Left ventricle myocardium superior (tissue), 1 donor: ENCODE measurements at regions not wholly inside any gene's neighbourhood (a gene's known extent, or its start where the extent isn't known, plus 50 kb on each side); places are given as distances from the start of the nearest gene placed in this dataset.
A peak's percentile ranks its signal among the peaks of the same experiment; 100 is the strongest.
"Not testable (repeated sequence)": the region's sequence is repeated elsewhere in the genome, so short reads cannot be mapped to it uniquely, and the experiment has no call there.

ENCODE experiments used
- ATAC-seq: fragments of 200-7000 bp; cut with Tn5 transposase; one replicate; pipeline ENCODE4 v1.9.1; 2020; ENCODE audit warnings: mild to moderate bottlenecking, moderate library complexity
- DNase-seq: peaks from one replicate; pipeline ENCODE4 v3.0.0-alpha.2; 2020
- intact Hi-C: fragments of 100-400 bp; cut with micrococcal nuclease; formaldehyde crosslinking; loops from one replicate; pipeline ENCODE4 v1.11.0; 2022
- donor health status: DM: no; HTN: yes; CAD: no; lungs with severe emphysema.

DNA sequence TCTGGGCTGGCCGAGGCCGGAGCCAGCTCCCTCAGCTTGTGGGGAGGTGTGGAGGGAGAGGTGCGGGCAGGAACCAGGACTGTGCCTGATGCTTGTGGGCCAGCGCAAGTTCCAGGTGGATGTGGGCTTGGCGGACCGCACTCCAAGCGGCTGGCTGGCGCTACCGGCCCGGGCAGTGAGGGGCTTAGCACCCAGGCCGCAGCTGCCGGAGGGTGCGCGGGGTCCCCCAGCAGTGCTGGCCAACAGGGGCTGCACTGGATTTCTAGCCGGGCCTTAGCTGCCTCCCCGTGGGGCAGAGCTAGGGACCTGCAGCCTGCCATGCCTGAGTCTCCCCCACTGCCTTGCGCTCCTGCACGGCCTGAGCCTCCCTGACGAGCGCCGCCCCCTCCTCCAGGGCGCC, 242.8 kb downstream of the CCSER2 start:
- ATAC-seq (no peak), DNase-seq (no peak)
- intact Hi-C loops = no loop called here

DNA sequence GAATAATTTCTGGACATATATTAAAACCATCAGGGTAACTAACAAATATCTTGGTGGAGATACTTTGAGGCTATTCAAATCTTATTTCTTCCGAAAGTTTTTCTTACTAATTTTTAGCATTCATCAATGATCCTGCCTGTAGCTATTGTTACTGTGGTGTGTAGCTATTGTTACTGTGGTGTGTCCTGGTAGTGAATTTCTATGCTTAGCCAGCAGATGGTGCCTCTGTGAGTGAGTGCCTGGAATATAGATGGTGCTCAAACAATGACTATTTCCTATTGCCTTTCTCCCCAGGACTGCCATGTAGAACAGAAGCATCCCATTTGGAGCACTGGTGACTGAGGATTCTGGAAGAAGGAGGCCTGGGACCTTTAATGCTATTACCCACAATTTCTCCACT, 245.7 kb downstream of the CCSER2 start:
- no peak for ATAC-seq
- no peak for DNase-seq
- intact Hi-C loops = no loop called here

DNA sequence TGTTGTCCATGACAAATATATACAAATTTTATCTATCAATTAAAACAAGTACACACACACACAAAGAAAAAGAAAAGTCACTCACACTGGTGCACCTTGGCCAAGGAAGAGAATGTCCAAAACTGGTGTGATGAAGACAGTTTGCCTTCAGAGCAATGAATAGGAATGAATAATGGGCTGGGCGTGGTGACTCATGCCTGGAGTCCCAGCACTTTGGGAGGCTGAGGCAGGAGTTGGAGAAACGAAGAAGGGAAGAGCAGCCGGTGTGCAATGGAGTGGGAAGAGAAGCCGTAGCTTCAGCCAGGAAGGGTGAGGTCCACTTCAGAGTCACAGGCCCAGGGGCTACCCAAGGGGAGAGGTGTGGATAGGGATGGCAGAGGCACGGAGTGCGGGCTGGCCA, 253.6 kb downstream of the CCSER2 start:
- intact Hi-C loops = no loop called here
- no peak for DNase-seq
- no peak for ATAC-seq

DNA sequence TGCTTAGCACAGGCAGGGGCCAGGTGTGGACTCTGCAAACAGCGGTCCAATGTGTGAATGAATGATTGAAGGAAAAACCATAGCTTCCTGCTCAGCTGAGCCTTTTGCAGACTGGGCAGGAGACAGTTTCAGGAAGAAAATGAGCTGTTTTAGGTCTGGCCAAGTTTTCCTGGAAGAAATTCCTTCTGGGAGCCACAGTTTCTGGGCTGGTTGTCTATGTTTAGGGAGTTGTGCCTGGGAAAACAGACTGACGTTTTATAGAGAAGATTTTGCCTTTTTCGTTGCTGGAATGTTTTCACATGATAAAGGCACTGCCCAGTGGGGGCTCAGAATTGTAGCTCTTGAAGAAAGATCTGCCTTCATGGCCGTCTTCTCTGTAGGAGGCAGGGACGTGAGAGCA, 255.1 kb downstream of the CCSER2 start:
- no peak for ATAC-seq

DNA sequence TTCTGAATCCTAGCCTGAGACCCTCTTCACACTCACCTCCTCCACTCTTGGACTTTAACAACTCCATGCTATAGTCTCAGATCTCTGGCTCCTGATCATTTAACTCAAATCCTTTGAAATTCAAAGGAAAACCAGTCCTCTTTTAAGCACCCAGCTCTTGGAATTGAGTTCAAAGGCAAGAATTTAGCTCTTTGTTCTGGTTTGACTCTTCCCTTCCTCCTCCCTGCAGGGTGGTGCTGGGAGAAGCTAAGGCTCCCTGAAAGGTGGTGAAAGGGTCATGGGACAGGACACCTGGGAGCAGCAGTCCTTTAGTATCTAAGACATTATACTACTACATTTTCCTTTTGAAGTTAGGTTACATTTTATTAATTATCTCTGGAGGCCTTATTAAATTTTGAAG, 259.4 kb downstream of the CCSER2 start:
- ATAC-seq (no peak), DNase-seq (no peak)
- intact Hi-C loops = no loop called here

More for the DNA sequence above, 255.1 kb downstream of the CCSER2 start:
- intact Hi-C loops = no loop called here
- no peak for DNase-seq

DNA sequence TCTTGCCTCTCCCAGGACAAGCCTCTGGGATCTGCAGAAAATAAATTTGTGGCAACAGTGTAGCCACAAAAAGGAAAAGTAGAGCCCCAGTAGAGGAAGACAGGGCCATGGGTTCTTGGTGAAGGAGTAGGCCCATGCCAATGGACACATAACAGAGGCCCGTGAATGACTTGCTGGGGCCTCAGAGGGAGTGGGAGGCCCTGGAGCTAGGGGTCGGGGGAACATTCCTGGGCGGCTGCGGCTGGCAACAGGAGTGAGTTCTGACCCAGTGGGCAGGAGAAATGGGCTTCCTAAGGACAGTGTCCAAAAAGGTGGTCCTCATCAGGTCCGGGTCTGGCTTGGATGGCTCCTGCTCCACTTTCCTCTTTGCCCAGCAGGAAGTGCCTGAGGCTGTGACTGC, 260.0 kb downstream of the CCSER2 start:
- intact Hi-C loops = no loop called here
- ATAC-seq = no peak
- DNase-seq = no peak

DNA sequence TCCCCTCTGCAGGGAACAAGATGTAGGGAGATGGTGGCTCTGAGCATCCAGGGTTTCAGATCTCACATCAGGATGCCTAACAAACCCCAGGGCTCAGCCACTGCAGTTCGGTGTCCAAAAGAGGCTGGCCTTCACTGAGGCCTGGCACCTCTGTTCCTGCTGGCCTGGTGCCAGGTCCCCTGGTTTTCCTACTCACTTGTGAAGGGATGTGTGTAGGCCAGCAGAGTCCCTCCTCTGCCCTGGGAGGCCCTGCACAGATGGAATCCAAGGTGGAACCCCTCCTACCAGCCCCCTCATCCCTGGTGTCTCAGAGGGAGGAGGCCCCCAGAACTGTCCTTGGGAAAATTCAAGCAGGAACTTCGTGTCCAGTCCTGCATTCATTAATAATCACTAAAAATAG, 260.6 kb downstream of the CCSER2 start:
- intact Hi-C loops = no loop called here
- ATAC-seq (no peak), DNase-seq (no peak)

DNA sequence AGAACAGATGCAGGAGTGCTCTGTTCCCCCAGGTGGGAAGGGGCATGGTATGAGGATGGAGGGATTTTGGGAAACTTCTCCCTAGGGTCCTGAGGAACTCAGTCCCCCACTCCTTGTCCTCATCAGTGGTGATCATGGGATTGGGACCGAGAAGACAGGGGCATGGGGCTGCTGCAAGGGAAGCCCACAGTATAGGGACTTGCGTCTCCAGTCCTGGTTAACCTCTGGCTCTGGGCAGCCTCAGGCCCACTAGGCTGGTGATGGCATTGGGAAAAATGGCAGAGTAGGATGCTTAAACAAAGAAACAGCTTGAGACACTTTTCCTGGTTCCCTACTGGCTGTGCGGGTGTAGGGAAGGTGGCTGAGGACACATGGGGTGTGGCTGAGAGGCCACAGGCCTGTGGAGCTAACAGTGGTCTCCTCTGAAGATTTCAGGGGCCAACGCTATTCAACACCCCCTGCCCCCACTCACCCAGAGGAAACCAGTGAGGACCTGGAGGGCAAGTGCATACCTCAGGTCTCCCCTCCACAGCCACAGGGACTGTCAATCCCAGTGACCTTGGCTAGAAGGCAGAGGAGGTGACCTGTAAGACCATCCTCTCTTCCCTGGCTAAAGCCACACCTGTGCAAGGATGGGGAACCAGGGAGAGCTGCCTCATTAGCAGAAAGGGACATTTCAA, 261.3 kb downstream of the CCSER2 start:
- intact Hi-C loops = no loop called here
- ATAC-seq = no peak
- DNase-seq = no peak

DNA sequence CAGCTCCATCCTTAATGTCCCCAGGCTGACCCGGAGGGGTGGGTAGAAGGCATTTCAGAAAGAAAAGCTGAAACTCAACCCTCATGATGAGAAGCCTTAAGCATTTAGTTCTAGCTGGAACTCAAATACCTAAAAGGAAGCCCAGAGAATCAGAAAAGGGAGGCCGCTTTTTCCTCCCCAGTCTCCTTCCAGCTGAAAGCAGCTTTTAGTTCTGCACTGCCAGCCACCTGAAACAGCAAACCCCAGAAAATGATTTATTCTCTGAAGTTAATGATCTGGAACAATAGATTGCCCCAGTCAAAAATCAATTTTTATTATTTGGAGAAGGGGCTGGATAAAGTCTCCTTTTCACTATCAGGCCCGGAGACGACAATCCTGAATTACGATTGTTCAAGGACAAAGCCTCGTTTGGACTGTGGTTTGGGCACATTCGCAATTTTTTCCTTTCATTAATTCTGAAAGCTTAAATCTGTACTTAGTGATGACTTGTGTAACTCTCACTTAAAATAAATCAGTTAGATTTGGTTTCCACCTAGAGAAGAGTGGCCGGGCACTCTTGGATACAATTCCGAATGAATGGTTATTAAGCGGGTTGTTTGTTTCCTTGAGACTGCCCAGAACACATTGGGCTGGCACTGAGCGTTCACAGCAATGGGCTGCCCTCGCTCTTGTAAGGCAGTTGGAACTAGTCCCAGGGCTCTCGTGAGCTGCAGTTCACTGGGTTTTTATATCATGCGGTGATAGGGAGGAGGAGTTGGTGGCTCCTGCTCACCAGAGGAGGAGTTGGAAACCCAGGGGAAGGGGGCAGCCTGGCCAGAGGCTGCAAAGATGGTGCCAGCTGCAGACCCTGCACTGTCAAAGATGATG, 262.2 kb downstream of the CCSER2 start:
- peak; percentile 93 for ATAC-seq
- DNase-seq = peak; percentile 52
- intact Hi-C loops = no loop called here

DNA sequence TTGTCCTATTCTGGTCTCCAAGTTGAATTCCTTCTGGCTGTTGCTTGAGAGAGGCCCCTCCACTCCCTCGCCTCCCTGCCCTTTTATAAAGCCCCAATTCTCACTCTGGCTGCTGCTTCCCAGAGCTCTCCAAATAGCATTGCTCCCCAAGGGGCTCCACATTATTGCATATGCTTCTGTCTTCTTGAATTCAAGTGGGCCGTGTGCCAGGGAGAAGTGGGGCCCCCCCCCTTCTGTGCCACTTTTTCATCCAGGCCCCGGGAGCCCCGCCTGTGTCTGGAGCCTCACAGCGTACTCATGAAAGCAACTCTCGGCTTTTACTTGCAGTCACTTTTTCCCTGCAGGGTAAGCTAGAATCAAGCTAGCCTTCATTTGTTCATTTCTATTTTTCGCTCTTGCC, 265.1 kb downstream of the CCSER2 start:
- ATAC-seq = no peak
- intact Hi-C loops = no loop called here
- DNase-seq = no peak

DNA sequence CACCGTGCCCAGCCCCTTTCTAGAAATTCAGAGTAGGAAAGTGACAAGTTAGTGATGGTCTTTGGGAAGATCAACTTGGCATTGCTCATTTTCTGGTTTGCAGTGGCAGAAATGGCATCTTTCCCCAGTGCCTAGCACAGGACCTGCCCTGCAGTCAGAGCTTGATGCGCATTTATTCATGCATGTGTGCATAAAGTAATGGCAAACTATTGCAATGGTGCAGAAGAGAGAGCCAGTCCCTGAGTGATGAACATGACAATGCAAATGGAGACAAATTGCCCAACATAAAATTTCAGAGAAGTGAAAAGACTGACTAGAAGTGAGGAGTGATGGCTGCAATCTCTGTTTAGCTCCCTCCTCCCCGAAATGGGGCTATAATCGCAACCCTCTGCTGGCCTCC, 268.2 kb downstream of the CCSER2 start:
- intact Hi-C loops = no loop called here
- DNase-seq (no peak), ATAC-seq (no peak)

DNA sequence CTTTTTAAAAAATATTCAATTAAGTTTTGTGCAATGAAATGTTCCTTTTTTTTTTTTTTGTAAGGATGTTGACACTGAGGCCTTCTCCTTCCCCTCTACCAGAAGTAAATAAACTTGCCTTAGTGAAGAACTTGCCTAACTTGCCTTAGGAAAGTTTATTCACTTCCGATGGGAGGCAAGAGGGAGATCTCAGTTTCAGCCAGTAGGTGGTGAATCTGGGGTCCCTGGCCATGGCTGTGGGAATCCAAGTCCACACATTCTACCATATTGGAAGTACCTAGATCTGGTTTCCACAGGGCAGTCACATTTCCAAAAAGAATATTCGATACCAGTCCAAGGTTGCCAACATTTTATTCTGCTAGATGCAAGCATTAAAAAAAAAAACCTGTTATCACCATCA, 270.9 kb downstream of the CCSER2 start:
- ATAC-seq (no peak), DNase-seq (no peak)
- intact Hi-C loops = no loop called here

DNA sequence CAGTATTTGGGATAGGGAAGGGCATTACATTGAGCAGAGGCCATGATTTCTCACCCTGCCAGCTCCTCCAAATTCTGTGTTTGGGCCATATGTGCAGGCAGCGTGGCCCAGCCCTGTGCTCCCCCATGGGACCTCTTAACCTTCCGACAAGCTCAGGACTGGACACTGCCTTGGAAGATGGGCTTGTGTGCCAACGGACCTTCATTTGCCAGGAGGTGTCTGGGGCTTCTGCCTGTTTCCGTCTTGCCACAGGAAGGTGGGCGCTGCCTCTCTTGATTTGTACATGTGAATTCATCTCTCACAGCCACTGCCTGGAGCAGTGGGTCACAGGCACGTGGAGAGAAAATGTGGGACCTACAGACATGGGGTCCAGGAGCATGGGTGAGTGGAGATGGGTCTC, 272.6 kb downstream of the CCSER2 start:
- no peak for DNase-seq
- ATAC-seq = no peak
- intact Hi-C loops = no loop called here

DNA sequence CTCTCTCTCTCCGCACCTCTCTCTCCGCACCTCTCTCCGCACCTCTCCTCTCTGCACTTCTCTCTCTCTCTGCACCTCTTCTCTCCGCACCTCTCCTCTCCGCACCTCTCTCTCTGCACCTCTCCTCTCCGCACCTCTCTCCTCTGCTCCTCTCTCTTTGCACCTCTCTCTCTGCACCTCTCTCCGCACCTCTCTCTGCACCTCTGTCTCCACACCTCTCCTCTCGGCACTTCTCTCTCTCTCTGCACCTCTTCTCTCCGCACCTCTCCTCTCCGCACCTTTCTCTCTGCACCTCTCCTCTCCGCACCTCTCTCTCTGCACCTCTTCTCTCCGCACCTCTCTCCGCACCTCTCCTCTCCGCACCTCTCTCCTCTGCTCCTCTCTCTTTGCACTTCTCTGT, 274.2 kb downstream of the CCSER2 start:
- DNase-seq, ATAC-seq, intact Hi-C loops: not testable (repeated sequence)

DNA sequence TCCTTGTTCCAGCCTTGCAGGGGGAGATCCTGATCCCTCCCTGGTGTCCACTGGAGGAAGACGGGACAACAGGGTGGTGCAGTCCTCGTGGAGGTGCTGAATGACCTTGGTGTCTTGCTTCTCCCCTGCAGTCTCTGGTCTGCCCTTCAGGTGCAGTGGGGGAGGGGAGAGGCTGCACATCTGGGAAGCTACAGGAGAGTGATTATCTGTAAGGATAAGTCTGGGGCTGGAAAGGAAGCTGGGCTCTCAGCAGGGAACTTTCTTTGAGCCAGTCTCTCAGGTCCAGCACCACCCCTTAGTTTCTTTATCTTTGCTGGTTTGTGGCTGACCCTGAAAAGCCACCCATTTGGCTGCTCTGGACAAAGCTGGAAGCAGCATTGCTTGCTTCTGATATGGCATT, 275.6 kb downstream of the CCSER2 start:
- DNase-seq = no peak
- intact Hi-C loops = no loop called here
- no peak for ATAC-seq

DNA sequence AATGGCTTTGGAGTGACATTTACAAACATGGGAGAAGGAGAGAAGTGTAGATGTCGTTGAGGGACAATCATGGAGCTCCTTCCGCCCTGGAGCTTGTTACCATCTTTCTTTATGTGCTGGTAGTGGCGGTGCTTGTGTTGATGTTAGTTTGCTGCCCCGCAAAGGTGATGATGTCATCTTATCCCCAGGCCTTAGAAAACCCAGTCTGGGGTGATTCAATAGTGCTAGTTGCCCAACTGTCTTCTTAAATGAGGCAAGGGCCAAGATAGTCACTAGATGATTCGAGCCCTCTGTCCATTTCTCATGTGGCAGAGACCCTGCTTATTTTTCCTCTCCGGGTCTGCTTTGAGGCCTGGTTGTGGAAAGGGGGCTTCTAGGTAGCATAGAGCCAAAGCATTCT, 277.4 kb downstream of the CCSER2 start:
- ATAC-seq (no peak), DNase-seq (no peak)
- intact Hi-C loops = no loop called here

DNA sequence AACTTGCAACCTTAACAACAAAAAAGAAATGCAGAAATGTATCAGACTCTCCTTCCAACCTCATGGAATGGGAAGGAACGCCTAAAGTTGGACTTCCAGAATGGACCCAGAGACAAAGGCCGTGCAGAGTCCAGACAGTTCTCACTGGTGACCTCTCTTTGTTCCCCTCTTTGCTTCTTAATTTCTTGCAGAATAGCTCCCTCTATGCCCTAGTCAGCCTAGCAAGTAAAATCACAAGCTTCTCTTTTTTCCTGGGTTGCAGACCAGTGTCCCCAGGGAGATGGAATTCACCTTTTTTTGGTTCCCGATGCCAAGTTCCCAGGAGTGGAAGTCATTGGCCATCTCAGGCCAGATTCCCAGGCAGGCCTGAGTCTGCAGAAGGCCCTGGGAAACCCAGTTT, 278.0 kb downstream of the CCSER2 start:
- intact Hi-C loops = no loop called here
- DNase-seq = no peak
- ATAC-seq = no peak

DNA sequence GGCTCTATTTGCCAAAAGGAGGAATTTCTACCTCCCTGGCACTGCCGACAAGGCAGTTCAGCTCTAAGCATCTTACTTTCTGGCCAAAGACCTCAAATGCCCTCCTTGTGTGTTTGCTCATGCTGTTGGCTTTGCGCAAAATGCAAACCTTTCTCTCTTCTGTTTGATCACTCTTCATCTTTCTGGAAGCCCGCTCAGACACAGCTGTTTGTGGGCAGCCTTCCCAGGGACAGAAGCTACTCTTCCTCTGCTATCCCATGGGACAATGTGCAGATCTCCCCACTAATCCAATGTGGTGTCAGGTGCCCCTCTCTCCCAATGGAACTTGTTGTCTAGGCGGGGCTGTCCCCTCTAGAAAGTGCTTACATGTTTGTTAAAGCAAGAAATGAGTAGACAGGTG, 278.7 kb downstream of the CCSER2 start:
- intact Hi-C loops = no loop called here
- DNase-seq = no peak
- ATAC-seq = no peak

DNA sequence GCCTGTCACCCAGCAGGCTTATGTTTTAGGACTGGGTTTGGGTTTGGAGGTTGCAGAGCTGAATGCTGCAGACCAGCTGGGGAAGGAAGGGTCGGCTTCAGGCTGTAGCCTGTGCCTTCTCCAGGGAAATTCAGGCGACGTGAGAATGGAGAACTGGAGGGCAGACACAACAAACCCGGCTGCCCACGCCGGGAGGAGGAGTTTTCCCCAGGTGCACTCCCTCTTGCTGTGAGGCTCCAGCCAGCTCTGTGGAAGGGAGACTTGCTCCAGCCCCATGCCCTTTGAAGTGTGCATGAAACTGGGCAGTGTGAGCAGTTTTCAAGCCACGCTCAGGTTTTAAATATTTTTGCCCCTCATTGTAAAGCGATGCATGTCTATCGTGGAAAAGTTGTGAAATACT, 279.1 kb downstream of the CCSER2 start:
- intact Hi-C loops = no loop called here
- no peak for DNase-seq
- ATAC-seq = no peak

DNA sequence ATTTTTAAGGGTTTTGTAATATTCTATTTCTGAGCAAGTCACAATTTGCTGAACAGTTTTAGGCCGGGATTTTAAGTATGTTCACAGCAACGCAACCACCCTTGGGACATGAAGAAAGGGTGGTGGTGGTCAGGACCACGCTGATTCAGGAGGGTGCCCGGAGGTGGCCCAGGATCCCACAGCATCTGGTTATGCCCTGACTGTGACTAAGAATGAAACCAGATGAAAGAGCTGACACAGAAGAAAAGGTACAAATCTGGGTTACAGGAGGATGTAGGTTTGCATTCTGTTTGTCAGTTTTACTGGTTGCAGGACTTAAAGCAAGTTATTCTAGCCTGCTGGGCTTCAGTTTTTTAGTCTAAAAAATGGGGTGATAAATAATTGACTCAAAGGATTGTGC, 279.7 kb downstream of the CCSER2 start:
- DNase-seq = no peak
- no peak for ATAC-seq
- intact Hi-C loops = no loop called here
